ENCODE measurements at regions not wholly inside any gene's neighbourhood (a gene's known extent, or its start where the extent isn't known, plus 50 kb on each side); places are given as distances from the start of the nearest gene placed in this dataset.

DNA sequence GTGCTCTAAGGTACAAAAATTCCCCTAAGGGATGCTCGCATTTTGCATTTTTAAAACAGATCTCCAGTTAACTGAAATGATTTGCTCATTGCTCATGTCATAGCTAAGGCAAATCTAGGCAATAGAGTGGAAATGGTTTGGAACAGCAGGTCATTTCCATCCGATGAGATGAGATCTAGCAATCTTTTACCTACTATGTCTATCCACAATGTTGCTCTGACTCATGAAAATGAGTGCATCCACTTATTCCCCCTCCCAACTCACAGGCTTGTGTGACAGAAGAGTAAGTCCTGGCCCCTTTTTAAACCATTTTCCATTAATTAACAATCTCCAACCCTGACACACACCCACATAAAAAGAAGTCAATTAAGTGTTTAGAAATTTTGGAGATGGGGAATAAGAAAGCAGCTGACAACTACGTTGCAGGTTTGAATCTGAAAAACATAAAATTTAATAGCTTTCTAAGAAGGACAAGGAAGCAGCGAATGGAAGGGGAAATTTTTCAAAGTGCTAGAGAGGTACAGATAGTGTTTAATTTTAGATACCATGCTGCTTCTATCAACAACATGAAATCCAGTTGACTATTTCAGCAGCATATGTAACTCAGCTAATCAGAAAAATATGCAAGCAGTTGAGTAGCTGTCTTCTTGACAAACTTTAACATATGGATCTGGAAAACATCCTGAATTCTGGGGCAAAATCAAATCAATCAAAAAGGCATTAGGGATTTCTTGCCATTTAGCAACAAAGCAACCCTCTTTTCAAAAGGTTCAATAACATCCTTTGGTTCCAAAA lies 112.0 kb downstream of the TMCO5A start:
- POLR2A ChIA-PET: no interaction called here
- CTCF ChIA-PET: no interaction called here
- Histone ChIP-seq H3K4me1 (ENCODE audit: control extremely low read depth in 1 of 4, control insufficient read depth in 4 of 4, insufficient read depth in 4 of 4, low read length in 3 of 4) (peaks cover 0 to 7% (median 5%) of the 10 kb centered on the region in 4 experiments), H3K27me3 (replicated peaks in 2 of 5; ENCODE audit: control insufficient read depth in 4 of 5, insufficient read depth in 5 of 5, low read length in 4 of 5) (no peaks in the 10 kb centered on the region), H3K36me3 (ENCODE audit: control insufficient read depth in 4 of 4, insufficient read depth in 4 of 4, low read length in 3 of 4) (no peaks in the 10 kb centered on the region), H3K9me3 (ENCODE audit: control extremely low read depth in 1 of 5, control insufficient read depth in 4 of 5, insufficient read depth in 2 of 5, low read depth in 1 of 5, low read length in 4 of 5) (peaks cover 0 to 2% (median 0%) of the 10 kb centered on the region in 5 experiments), H3K27ac (ENCODE audit: insufficient read depth in 1 of 2, low read depth in 1 of 2, low read length in 2 of 2, poor library complexity in 1 of 2, severe bottlenecking in 2 of 2) (no peak overlapping the region), H3K4me3 (ENCODE audit: control insufficient read depth in 1 of 7, extremely low read depth in 1 of 7, insufficient read depth in 4 of 7, low read depth in 2 of 7, low read length in 6 of 7) (no peak overlapping the region)
- DNase-seq: no peak
- 100% methylated on average over 3 of the region's 4 CpGs for WGBS (ENCODE audit: insufficient coverage)

DNA sequence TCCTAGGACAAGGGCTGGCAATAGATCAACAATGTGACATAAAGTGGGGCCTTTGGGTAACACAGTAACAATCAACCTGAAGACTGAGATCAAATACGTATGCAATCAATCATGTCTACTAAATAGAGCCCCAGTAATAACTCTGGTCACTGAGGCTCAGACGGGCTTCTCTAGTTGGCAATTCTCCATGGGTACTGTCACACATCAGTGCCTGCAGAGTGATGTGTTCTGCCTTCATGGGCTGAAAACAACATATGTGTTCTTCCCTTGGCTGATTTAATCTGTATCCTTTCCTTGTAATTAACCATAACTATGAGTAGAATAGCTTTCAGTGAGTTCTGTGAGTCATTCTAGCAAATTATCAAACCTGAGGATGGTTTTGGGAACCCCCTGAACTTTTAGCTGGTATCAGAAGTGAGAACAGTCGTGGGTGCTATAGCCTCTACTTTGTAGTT lies 113.6 kb downstream of the TMCO5A start:
- peaks cover 0 to 2% (median 0%) of the 10 kb centered on the region in 5 experiments for H3K9me3 ChIP-seq (ENCODE audit: control extremely low read depth in 1 of 5, control insufficient read depth in 4 of 5, insufficient read depth in 2 of 5, low read depth in 1 of 5, low read length in 4 of 5)
- no peaks in the 10 kb centered on the region for H3K4me1 ChIP-seq (ENCODE audit: control extremely low read depth in 1 of 4, control insufficient read depth in 4 of 4, insufficient read depth in 4 of 4, low read length in 3 of 4)
- ChIA-PET POLR2A (no interaction called here), CTCF (no interaction called here)
- no peaks in the 10 kb centered on the region for H3K36me3 ChIP-seq (ENCODE audit: control insufficient read depth in 4 of 4, insufficient read depth in 4 of 4, low read length in 3 of 4)
- WGBS (ENCODE audit: insufficient coverage): 100% methylated on average over 2 of the region's 3 CpGs
- H3K27ac ChIP-seq (ENCODE audit: insufficient read depth in 1 of 2, low read depth in 1 of 2, low read length in 2 of 2, poor library complexity in 1 of 2, severe bottlenecking in 2 of 2): no peak overlapping the region
- H3K27me3 ChIP-seq (replicated peaks in 2 of 5; ENCODE audit: control insufficient read depth in 4 of 5, insufficient read depth in 5 of 5, low read length in 4 of 5): no peaks in the 10 kb centered on the region
- H3K4me3 ChIP-seq (ENCODE audit: control insufficient read depth in 1 of 7, extremely low read depth in 1 of 7, insufficient read depth in 4 of 7, low read depth in 2 of 7, low read length in 6 of 7): no peak overlapping the region
- DNase-seq: no peak

DNA sequence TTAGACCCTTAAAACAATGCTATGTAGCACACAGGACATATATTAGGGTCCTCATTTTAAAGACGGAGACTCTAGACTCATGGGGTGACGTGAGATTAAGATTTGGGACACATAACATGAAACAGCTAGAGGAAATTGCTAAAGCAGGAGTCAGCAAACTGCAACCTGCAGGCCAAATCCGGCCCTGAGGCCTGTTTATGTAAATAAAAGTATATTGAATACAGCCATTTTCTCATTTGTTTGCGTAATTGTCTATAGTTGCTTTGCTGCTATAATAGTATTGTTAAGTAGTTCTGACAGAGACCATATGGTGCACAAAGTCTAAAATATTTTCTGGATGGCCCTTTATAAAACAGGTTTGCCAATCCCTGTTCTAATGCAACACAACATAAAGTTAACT lies 115.5 kb downstream of the TMCO5A start:
- no peak for DNase-seq
- Histone ChIP-seq H3K4me3 (ENCODE audit: control insufficient read depth in 1 of 7, extremely low read depth in 1 of 7, insufficient read depth in 4 of 7, low read depth in 2 of 7, low read length in 6 of 7) (no peak overlapping the region), H3K27me3 (replicated peaks in 2 of 5; ENCODE audit: control insufficient read depth in 4 of 5, insufficient read depth in 5 of 5, low read length in 4 of 5) (no peaks in the 10 kb centered on the region), H3K36me3 (ENCODE audit: control insufficient read depth in 4 of 4, insufficient read depth in 4 of 4, low read length in 3 of 4) (no peaks in the 10 kb centered on the region), H3K4me1 (ENCODE audit: control extremely low read depth in 1 of 4, control insufficient read depth in 4 of 4, insufficient read depth in 4 of 4, low read length in 3 of 4) (no peaks in the 10 kb centered on the region), H3K27ac (ENCODE audit: insufficient read depth in 1 of 2, low read depth in 1 of 2, low read length in 2 of 2, poor library complexity in 1 of 2, severe bottlenecking in 2 of 2) (no peak overlapping the region), H3K9me3 (ENCODE audit: control extremely low read depth in 1 of 5, control insufficient read depth in 4 of 5, insufficient read depth in 2 of 5, low read depth in 1 of 5, low read length in 4 of 5) (peaks cover 0 to 2% (median 0%) of the 10 kb centered on the region in 5 experiments)
- ChIA-PET CTCF (no interaction called here), POLR2A (no interaction called here)
- 80% methylated on average over 1 of the region's 4 CpGs for WGBS (ENCODE audit: insufficient coverage)

DNA sequence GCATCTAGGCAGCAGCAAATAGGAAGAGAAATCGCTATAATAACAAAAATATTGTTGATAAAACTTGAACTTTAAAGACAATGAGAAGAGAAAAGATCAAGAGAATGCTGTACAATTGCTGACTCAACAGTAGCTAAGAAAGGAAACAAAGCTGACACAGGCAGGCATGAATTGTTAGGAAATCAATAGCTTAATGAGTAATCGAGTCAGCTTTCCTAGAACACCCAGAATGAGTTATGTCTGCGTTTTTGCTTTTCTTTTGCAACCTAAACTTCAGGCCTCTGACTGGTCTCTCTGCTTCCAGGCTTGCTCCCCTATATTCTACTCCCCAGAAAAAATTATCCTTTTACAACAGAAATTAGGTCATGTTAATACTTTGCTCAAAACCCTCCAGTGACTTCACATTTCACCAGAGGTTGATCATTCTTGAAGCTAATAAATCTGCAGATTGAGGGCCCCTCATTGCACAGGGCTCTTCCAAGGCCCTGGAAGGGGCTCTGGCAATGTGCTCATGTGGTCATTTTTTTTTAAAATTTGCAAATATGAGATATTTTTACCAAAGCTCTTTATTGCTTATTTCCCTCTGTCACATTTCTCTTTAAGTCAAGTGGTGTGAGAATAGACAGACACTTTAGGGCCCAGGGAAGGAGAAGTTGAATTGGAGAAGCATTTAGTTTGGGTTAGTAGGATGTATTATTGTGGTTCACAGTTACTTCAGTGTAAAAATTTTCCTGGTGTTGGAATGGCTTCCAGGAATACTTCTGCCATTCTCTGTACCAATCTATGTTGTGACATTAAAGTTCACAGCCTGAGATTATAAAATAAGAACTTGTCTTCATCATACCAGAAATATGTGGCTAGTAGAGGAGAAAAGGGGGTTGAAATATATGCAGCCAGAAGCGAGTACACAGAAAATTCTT lies 116.3 kb downstream of the TMCO5A start:
- no peak for DNase-seq
- no peak overlapping the region for H3K4me3 ChIP-seq (ENCODE audit: control insufficient read depth in 1 of 7, extremely low read depth in 1 of 7, insufficient read depth in 4 of 7, low read depth in 2 of 7, low read length in 6 of 7)
- H3K9me3 ChIP-seq (ENCODE audit: control extremely low read depth in 1 of 5, control insufficient read depth in 4 of 5, insufficient read depth in 2 of 5, low read depth in 1 of 5, low read length in 4 of 5): peaks cover 0 to 2% (median 0%) of the 10 kb centered on the region in 5 experiments
- H3K4me1 ChIP-seq (ENCODE audit: control extremely low read depth in 1 of 4, control insufficient read depth in 4 of 4, insufficient read depth in 4 of 4, low read length in 3 of 4): no peaks in the 10 kb centered on the region
- H3K27me3 ChIP-seq (replicated peaks in 2 of 5; ENCODE audit: control insufficient read depth in 4 of 5, insufficient read depth in 5 of 5, low read length in 4 of 5): no peaks in the 10 kb centered on the region
- POLR2A ChIA-PET: interaction anchor here (0.6 kb wide), 1 partner anchor 363 kb away, joined by 3 read pairs; no protein-coding TSS in a partner anchor
- CTCF ChIA-PET: interaction anchor here (0.6 kb wide), 1 partner anchor 326 kb away, joined by 4 read pairs; no protein-coding TSS in a partner anchor
- WGBS (ENCODE audit: insufficient coverage): 92% methylated on average over 2 of the region's 4 CpGs
- no peak overlapping the region for H3K27ac ChIP-seq (ENCODE audit: insufficient read depth in 1 of 2, low read depth in 1 of 2, low read length in 2 of 2, poor library complexity in 1 of 2, severe bottlenecking in 2 of 2)
- no peaks in the 10 kb centered on the region for H3K36me3 ChIP-seq (ENCODE audit: control insufficient read depth in 4 of 4, insufficient read depth in 4 of 4, low read length in 3 of 4)

DNA sequence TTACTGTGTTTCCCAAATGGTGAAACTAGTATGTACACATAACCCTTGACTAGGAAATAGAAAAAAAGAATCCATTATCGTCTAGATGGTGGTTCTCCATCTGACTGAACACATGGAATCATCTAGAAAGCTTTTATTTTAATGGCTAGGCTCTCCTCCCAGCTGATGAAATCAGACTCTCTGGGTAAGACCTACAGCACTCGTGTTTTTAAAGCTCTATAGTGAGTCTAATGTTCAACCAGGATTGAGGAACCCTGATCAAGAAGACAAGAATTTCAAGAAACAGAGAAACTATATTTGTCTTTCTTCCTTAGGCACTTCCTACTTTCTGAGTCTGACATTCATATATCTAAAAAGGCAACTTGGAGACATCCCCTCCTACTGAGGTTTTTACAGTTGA lies 118.8 kb downstream of the TMCO5A start:
- no peaks in the 10 kb centered on the region for H3K9me3 ChIP-seq (ENCODE audit: control extremely low read depth in 1 of 5, control insufficient read depth in 4 of 5, insufficient read depth in 2 of 5, low read depth in 1 of 5, low read length in 4 of 5)
- H3K27ac ChIP-seq (ENCODE audit: insufficient read depth in 1 of 2, low read depth in 1 of 2, low read length in 2 of 2, poor library complexity in 1 of 2, severe bottlenecking in 2 of 2): no peak overlapping the region
- H3K4me1 ChIP-seq (ENCODE audit: control extremely low read depth in 1 of 4, control insufficient read depth in 4 of 4, insufficient read depth in 4 of 4, low read length in 3 of 4): no peaks in the 10 kb centered on the region
- no peak for DNase-seq
- CTCF ChIA-PET: no interaction called here
- POLR2A ChIA-PET: no interaction called here
- WGBS (ENCODE audit: insufficient coverage): 80% methylated on average over 2 of the region's 2 CpGs
- no peaks in the 10 kb centered on the region for H3K27me3 ChIP-seq (replicated peaks in 2 of 5; ENCODE audit: control insufficient read depth in 4 of 5, insufficient read depth in 5 of 5, low read length in 4 of 5)
- no peaks in the 10 kb centered on the region for H3K36me3 ChIP-seq (ENCODE audit: control insufficient read depth in 4 of 4, insufficient read depth in 4 of 4, low read length in 3 of 4)
- H3K4me3 ChIP-seq (ENCODE audit: control insufficient read depth in 1 of 7, extremely low read depth in 1 of 7, insufficient read depth in 4 of 7, low read depth in 2 of 7, low read length in 6 of 7): no peak overlapping the region

DNA sequence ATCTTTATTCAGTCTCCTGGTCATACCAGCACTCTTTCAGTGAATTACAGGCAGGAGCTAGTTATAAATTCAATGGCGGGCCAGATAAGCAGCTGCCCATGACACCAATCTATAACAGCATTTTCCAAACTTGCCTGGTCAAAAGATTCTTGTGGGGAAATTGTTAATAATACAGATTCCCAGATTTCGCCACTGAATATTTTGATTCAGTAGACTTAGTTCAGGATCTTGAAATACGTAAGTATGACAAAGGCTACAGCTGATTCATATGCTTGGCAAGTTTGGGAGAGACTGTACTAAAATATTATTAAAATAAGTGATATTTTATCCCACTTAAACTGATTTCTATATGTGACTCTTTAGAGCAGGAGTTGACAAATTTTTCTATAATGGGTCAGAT lies 119.3 kb downstream of the TMCO5A start:
- Histone ChIP-seq H3K27ac (ENCODE audit: insufficient read depth in 1 of 2, low read depth in 1 of 2, low read length in 2 of 2, poor library complexity in 1 of 2, severe bottlenecking in 2 of 2) (no peak overlapping the region), H3K36me3 (ENCODE audit: control insufficient read depth in 4 of 4, insufficient read depth in 4 of 4, low read length in 3 of 4) (no peaks in the 10 kb centered on the region), H3K4me1 (ENCODE audit: control extremely low read depth in 1 of 4, control insufficient read depth in 4 of 4, insufficient read depth in 4 of 4, low read length in 3 of 4) (no peaks in the 10 kb centered on the region), H3K9me3 (ENCODE audit: control extremely low read depth in 1 of 5, control insufficient read depth in 4 of 5, insufficient read depth in 2 of 5, low read depth in 1 of 5, low read length in 4 of 5) (no peaks in the 10 kb centered on the region), H3K4me3 (ENCODE audit: control insufficient read depth in 1 of 7, extremely low read depth in 1 of 7, insufficient read depth in 4 of 7, low read depth in 2 of 7, low read length in 6 of 7) (no peak overlapping the region), H3K27me3 (replicated peaks in 2 of 5; ENCODE audit: control insufficient read depth in 4 of 5, insufficient read depth in 5 of 5, low read length in 4 of 5) (no peaks in the 10 kb centered on the region)
- WGBS (ENCODE audit: insufficient coverage): no CpG with 5 or more reads among the region's 3 CpGs
- no peak for DNase-seq
- CTCF ChIA-PET: no interaction called here
- POLR2A ChIA-PET: no interaction called here

- DNase-seq: no peak
- no peaks in the 10 kb centered on the region for H3K4me1 ChIP-seq (ENCODE audit: control extremely low read depth in 1 of 4, control insufficient read depth in 4 of 4, insufficient read depth in 4 of 4, low read length in 3 of 4)
- ChIA-PET CTCF (no interaction called here), POLR2A (no interaction called here)
- no peak overlapping the region for H3K27ac ChIP-seq (ENCODE audit: insufficient read depth in 1 of 2, low read depth in 1 of 2, low read length in 2 of 2, poor library complexity in 1 of 2, severe bottlenecking in 2 of 2)
- no peak overlapping the region for H3K4me3 ChIP-seq (ENCODE audit: control insufficient read depth in 1 of 7, extremely low read depth in 1 of 7, insufficient read depth in 4 of 7, low read depth in 2 of 7, low read length in 6 of 7)
- H3K27me3 ChIP-seq (replicated peaks in 2 of 5; ENCODE audit: control insufficient read depth in 4 of 5, insufficient read depth in 5 of 5, low read length in 4 of 5): no peaks in the 10 kb centered on the region
- H3K36me3 ChIP-seq (ENCODE audit: control insufficient read depth in 4 of 4, insufficient read depth in 4 of 4, low read length in 3 of 4): no peaks in the 10 kb centered on the region
- H3K9me3 ChIP-seq (ENCODE audit: control extremely low read depth in 1 of 5, control insufficient read depth in 4 of 5, insufficient read depth in 2 of 5, low read depth in 1 of 5, low read length in 4 of 5): no peaks in the 10 kb centered on the region
These were observed 120.0 kb downstream of the TMCO5A start for GRCh38 chr15:38054488-38054887.
